ENCODE measurements at regions not wholly inside any gene's neighbourhood (a gene's known extent, or its start where the extent isn't known, plus 50 kb on each side); places are given as distances from the start of the nearest gene placed in this dataset.
A peak's percentile ranks its signal among the peaks of the same experiment; 100 is the strongest.
"Not testable (repeated sequence)": the region's sequence is repeated elsewhere in the genome, so short reads cannot be mapped to it uniquely, and the experiment has no call there.

DNA sequence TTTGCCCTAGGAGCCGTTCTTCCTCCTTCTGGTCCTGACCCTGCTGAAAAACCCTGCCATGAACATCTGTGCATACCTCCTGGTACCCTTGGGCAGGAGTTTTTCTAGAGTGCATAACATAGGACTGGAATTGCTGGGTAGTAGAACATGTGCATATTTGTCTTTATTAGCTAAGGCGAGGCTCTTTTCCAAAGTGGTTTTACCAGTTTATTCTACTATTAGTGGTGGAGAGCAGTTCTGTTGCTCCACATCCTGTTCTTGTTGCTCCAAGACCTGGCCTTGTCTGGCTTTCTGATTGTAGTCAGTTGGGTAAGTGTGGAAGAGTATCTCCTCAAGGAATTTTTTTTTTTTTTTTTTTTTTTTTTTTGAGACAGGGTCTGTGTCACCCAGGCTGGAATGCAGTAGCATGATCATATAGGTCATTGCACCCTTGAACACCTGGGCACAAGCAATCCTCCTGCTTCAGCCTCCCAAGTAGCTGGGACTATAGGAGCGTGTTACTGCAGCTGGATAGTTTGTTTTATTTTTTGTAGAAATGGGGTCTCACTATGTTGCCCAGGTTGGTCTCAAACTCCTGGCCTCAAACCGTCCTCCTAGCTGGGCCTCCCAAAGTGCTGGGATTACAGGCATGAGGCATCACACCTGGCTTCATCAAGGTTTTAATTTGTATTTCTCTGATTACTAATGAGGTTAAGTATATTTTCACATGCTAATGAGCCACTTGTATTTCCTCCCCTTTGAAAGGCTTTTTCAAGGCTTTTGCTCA is 85.2 kb downstream of the SPRY4 start:
- DNase-seq (peak in 1 of 2 donors; percentile 55), ATAC-seq (ENCODE audit: low FRiP score in 2 of 2) (peak in 1 of 2 donors; percentile 81)
- H3K27ac ChIP-seq = peak overlapping the region in 1 of 4 donors; percentile 35
- H3K4me1 ChIP-seq = peaks cover 0 to 9% (median 7%) of the 10 kb centered on the region in 4 donors
- no peaks in the 10 kb centered on the region for H3K27me3 ChIP-seq
- no peak overlapping the region for H3K4me3 ChIP-seq
- H3K36me3 ChIP-seq = no peaks in the 10 kb centered on the region
- TF ChIP-seq POLR2A (IDR thresholded peaks at IDR 0.05) = no peak
- TF ChIP-seq, protein P1, sequence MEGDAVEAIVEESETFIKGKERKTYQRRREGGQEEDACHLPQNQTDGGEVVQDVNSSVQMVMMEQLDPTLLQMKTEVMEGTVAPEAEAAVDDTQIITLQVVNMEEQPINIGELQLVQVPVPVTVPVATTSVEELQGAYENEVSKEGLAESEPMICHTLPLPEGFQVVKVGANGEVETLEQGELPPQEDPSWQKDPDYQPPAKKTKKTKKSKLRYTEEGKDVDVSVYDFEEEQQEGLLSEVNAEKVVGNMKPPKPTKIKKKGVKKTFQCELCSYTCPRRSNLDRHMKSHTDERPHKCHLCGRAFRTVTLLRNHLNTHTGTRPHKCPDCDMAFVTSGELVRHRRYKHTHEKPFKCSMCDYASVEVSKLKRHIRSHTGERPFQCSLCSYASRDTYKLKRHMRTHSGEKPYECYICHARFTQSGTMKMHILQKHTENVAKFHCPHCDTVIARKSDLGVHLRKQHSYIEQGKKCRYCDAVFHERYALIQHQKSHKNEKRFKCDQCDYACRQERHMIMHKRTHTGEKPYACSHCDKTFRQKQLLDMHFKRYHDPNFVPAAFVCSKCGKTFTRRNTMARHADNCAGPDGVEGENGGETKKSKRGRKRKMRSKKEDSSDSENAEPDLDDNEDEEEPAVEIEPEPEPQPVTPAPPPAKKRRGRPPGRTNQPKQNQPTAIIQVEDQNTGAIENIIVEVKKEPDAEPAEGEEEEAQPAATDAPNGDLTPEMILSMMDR (IDR thresholded peaks at IDR 0.05) = no peak
- no peak for TF ChIP-seq EP300 (IDR thresholded peaks at IDR 0.05)
- no peak for TF ChIP-seq POLR2AphosphoS5 (IDR thresholded peaks at IDR 0.05)
- WGBS, 2 donors = 78 to 85% methylated on average over 4 of the region's 4 CpGs
- H3K9me3 ChIP-seq = no peaks in the 10 kb centered on the region

DNA sequence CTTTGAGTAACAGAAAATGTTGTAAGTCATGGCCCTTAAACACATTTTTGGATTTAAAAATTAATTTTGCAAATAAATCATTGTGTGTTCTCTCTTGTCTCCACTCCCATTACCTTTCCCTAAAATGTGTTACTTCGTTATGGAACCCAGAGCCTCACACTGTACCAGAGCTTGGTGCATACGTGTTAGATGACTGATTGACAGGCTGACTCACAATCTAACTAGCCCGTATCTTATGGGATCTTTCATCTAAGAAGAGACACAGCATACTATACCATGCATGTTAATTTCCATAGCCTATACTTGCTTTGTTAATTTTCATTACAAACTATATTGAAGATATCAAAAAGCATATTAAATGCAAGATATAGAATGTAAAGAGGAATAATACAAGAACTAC is 87.1 kb downstream of the SPRY4 start:
- TF ChIP-seq EP300 (IDR thresholded peaks at IDR 0.05) = no peak
- TF ChIP-seq POLR2A (IDR thresholded peaks at IDR 0.05) = no peak
- TF ChIP-seq, protein P1 (IDR thresholded peaks at IDR 0.05) = no peak
- no peak for TF ChIP-seq POLR2AphosphoS5 (IDR thresholded peaks at IDR 0.05)
- WGBS, 2 donors = 86 to 98% methylated on average over 3 of the region's 3 CpGs
- Histone ChIP-seq H3K4me3 (no peak overlapping the region), H3K9me3 (no peaks in the 10 kb centered on the region), H3K27me3 (no peaks in the 10 kb centered on the region), H3K36me3 (no peaks in the 10 kb centered on the region), H3K4me1 (peaks cover 0 to 9% (median 7%) of the 10 kb centered on the region in 4 donors), H3K27ac (no peak overlapping the region)
- no peak for ATAC-seq (ENCODE audit: low FRiP score in 2 of 2)
- no peak for DNase-seq

DNA sequence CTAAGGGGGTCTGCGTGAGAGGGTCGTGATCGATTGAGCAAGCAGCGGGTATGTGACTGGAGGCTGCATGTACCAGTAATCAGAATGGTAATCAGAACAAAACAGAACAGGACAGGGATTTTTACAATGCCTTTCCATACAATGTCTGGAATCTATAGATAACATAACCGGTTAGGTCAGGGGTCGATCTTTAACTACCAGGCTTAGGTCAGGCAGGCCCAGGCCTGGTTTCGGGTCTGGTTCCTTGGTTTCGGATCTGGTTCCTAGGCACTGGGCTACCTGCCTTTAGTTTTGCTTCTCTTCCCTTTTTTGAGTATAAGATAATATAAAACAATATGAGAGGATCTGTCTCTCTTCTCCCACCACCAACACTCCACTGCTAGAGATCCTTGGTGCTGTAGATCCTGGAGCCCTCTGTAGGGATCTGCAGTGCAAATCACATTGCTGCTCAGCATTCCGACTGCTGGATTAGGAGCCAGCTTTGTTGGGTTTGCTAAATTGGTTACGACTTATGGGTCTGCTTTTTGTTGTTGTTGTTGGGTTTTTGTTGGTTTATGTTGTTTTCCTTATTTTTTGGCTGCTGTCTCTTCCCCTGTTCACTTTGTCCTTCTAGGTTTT is 88.0 kb downstream of the SPRY4 start:
- not testable (repeated sequence) for H3K27me3 ChIP-seq; H3K4me1 ChIP-seq; H3K4me3 ChIP-seq; H3K27ac ChIP-seq; DNase-seq; H3K9me3 ChIP-seq; H3K36me3 ChIP-seq; ATAC-seq (ENCODE audit: low FRiP score in 2 of 2)
- whole genome bisulfite sequencing, 2 donors = 84% methylated on average over 10 of the region's 10 CpGs

DNA sequence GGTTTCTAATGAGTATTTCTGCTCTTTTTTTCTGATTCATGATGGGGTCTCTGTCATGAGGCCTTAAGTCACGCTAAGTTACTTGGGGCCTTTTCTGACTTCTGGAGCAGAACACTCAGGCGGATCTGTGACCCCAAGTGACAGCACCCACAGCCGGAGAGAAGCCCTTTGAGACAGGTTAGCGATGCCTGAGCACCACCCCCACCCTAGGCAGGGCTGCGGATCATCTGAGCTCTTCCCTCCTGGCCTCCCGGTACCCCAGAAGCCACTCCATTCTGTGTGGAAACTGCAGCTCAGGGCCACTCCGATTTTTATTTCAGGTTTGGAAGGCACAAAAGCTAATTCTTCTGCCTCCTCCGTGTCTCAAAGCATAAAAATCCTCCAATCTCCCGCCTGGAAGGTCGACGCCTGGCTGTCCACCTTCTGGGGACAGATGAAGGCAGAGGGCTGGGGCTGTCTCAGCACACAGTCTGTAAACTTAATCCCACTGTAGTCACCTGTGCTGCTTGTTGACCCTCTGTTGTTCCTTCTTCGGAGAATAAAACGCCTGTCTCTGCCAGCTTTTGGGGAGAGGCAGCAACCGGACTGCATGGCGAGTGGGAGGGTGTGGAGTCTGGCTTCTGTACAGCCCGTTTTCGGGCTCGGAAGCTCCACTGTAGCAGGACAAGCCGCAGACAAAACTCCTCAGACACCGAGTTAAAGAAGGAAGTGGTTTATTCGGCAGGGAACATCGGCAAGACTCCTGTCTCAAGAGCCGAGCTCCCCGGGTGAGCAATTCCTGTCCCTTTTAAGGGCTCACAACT is 88.8 kb downstream of the SPRY4 start:
- Histone ChIP-seq H3K4me1 (peaks cover 0 to 9% (median 7%) of the 10 kb centered on the region in 4 donors), H3K4me3 (no peak overlapping the region), H3K27me3 (no peaks in the 10 kb centered on the region), H3K36me3 (no peaks in the 10 kb centered on the region), H3K27ac (no peak overlapping the region), H3K9me3 (no peaks in the 10 kb centered on the region)
- DNase-seq = no peak
- TF ChIP-seq POLR2AphosphoS5 (IDR thresholded peaks at IDR 0.05) (no peak), EP300 (IDR thresholded peaks at IDR 0.05) (no peak), POLR2A (IDR thresholded peaks at IDR 0.05) (no peak)
- TF ChIP-seq, protein P1 (IDR thresholded peaks at IDR 0.05) = no peak
- 86% methylated on average over 24 of the region's 24 CpGs for WGBS, 2 donors
- ATAC-seq (ENCODE audit: low FRiP score in 2 of 2) = no peak

All from upper lobe of left lung (tissue), 6 donors.